ENCODE measurements at regions not wholly inside any gene's neighbourhood (a gene's known extent, or its start where the extent isn't known, plus 50 kb on each side); places are given as distances from the start of the nearest gene placed in this dataset.

DNA sequence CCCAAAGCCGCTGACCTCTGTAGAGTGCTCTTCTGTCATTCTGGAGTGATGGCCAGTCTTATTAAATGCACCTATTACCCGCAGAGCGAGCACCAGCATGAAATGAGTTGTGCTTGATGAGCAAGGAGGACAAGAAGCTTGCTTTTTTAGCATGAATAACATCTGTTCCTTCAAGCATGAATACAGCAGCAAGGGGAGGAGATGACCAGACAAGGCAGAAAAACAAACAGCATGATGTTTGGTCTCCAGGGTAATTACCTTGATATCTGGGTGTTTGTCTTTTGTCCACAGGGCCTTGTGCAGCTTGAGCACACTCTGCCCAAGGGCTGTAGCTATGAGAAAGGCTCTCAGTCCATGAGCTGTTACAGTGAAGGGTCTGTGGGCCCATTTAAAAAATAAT is 324.8 kb upstream of the DDX53 start (continued):
- TF ChIP-seq, protein P1, sequence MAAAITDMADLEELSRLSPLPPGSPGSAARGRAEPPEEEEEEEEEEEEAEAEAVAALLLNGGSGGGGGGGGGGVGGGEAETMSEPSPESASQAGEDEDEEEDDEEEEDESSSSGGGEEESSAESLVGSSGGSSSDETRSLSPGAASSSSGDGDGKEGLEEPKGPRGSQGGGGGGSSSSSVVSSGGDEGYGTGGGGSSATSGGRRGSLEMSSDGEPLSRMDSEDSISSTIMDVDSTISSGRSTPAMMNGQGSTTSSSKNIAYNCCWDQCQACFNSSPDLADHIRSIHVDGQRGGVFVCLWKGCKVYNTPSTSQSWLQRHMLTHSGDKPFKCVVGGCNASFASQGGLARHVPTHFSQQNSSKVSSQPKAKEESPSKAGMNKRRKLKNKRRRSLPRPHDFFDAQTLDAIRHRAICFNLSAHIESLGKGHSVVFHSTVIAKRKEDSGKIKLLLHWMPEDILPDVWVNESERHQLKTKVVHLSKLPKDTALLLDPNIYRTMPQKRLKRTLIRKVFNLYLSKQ (tag by site-specific recombination; IDR thresholded peaks at IDR 0.05; ENCODE audit: borderline replicate concordance), result no peak
- TF ChIP-seq ZBTB48 (tag by site-specific recombination; IDR thresholded peaks at IDR 0.05) (no peak), ZNF114 (tag by site-specific recombination; IDR thresholded peaks at IDR 0.05) (no peak), ZNF16 (tag by site-specific recombination; IDR thresholded peaks at IDR 0.05; ENCODE audit: low read depth) (no peak), ZNF423 (tag by site-specific recombination; IDR thresholded peaks at IDR 0.05) (no peak)
- TF ChIP-seq, protein P2, sequence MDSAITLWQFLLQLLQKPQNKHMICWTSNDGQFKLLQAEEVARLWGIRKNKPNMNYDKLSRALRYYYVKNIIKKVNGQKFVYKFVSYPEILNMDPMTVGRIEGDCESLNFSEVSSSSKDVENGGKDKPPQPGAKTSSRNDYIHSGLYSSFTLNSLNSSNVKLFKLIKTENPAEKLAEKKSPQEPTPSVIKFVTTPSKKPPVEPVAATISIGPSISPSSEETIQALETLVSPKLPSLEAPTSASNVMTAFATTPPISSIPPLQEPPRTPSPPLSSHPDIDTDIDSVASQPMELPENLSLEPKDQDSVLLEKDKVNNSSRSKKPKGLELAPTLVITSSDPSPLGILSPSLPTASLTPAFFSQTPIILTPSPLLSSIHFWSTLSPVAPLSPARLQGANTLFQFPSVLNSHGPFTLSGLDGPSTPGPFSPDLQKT (IDR thresholded peaks at IDR 0.05; ENCODE audit: borderline replicate concordance, low read depth, low read length), result no peak

DNA sequence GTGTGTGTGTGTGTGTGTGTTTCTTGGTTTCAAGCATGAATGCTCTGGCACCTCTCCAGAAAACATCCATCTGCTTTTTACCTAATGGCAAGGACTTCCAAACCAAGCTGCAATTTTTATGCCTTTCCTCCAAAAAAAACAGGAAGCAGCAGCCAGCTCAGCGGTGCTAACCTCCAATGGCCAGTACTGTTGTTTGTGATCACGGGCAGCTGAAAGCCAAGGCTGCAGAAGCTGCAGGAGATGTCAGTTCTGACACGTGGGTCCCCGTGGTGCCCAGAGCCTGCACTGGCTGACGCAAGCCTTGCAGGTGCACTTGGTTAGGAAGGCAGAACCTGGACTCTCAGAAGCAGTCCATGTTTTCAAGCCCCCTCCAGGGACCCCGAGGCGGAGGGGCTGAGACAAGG is 313.6 kb upstream of the DDX53 start:
- H3K27ac ChIP-seq (ENCODE audit: extremely low read depth, low read depth, low read length), result no peak overlapping the region
- TF ChIP-seq SALL2 (tag by site-specific recombination; IDR thresholded peaks at IDR 0.05; ENCODE audit: borderline replicate concordance), result no peak
- TF ChIP-seq MYNN (tag by site-specific recombination; IDR thresholded peaks at IDR 0.05; ENCODE audit: borderline replicate concordance), result no peak
- TF ChIP-seq KLF9 (tag by site-specific recombination; IDR thresholded peaks at IDR 0.05; ENCODE audit: low read depth), result no peak
- TF ChIP-seq EGR2 (tag by site-specific recombination; IDR thresholded peaks at IDR 0.05; ENCODE audit: low read depth), result no peak
- no peak for TF ChIP-seq ZNF423 (tag by site-specific recombination; IDR thresholded peaks at IDR 0.05)
- no peak for TF ChIP-seq ZNF274 (IDR thresholded peaks at IDR 0.05; ENCODE audit: low read length)
- TF ChIP-seq ZNF274 (tag by site-specific recombination; IDR thresholded peaks at IDR 0.05; ENCODE audit: borderline replicate concordance), result no peak
- TF ChIP-seq FEZF1 (tag by site-specific recombination; IDR thresholded peaks at IDR 0.05), result no peak
- no peak for TF ChIP-seq ZNF2 (tag by site-specific recombination; IDR thresholded peaks at IDR 0.05)
- TF ChIP-seq, protein P3, sequence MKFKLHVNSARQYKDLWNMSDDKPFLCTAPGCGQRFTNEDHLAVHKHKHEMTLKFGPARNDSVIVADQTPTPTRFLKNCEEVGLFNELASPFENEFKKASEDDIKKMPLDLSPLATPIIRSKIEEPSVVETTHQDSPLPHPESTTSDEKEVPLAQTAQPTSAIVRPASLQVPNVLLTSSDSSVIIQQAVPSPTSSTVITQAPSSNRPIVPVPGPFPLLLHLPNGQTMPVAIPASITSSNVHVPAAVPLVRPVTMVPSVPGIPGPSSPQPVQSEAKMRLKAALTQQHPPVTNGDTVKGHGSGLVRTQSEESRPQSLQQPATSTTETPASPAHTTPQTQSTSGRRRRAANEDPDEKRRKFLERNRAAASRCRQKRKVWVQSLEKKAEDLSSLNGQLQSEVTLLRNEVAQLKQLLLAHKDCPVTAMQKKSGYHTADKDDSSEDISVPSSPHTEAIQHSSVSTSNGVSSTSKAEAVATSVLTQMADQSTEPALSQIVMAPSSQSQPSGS (tag by site-specific recombination; IDR thresholded peaks at IDR 0.05; ENCODE audit: low read depth), result no peak
- TF ChIP-seq SP2 (tag by site-specific recombination; IDR thresholded peaks at IDR 0.05), result no peak
- no peak for TF ChIP-seq ZNF555 (tag by site-specific recombination; conservative IDR thresholded peaks at IDR 0.05)
- TF ChIP-seq ZNF23 (tag by site-specific recombination; IDR thresholded peaks at IDR 0.05; ENCODE audit: borderline replicate concordance), result no peak
- TF ChIP-seq, protein P4, sequence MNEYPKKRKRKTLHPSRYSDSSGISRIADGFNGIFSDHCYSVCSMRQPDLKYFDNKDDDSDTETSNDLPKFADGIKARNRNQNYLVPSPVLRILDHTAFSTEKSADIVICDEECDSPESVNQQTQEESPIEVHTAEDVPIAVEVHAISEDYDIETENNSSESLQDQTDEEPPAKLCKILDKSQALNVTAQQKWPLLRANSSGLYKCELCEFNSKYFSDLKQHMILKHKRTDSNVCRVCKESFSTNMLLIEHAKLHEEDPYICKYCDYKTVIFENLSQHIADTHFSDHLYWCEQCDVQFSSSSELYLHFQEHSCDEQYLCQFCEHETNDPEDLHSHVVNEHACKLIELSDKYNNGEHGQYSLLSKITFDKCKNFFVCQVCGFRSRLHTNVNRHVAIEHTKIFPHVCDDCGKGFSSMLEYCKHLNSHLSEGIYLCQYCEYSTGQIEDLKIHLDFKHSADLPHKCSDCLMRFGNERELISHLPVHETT (tag by site-specific recombination; IDR thresholded peaks at IDR 0.05), result no peak
- TF ChIP-seq GLIS1 (tag by site-specific recombination; IDR thresholded peaks at IDR 0.05), result no peak
- TF ChIP-seq, protein P5, sequence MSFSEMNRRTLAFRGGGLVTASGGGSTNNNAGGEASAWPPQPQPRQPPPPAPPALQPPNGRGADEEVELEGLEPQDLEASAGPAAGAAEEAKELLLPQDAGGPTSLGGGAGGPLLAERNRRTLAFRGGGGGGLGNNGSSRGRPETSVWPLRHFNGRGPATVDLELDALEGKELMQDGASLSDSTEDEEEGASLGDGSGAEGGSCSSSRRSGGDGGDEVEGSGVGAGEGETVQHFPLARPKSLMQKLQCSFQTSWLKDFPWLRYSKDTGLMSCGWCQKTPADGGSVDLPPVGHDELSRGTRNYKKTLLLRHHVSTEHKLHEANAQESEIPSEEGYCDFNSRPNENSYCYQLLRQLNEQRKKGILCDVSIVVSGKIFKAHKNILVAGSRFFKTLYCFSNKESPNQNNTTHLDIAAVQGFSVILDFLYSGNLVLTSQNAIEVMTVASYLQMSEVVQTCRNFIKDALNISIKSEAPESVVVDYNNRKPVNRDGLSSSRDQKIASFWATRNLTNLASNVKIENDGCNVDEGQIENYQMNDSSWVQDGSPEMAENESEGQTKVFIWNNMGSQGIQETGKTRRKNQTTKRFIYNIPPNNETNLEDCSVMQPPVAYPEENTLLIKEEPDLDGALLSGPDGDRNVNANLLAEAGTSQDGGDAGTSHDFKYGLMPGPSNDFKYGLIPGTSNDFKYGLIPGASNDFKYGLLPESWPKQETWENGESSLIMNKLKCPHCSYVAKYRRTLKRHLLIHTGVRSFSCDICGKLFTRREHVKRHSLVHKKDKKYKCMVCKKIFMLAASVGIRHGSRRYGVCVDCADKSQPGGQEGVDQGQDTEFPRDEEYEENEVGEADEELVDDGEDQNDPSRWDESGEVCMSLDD (tag by site-specific recombination; IDR thresholded peaks at IDR 0.05), result no peak
- TF ChIP-seq GLI4 (tag by site-specific recombination; IDR thresholded peaks at IDR 0.05), result no peak
- TF ChIP-seq ZNF155 (tag by site-specific recombination; IDR thresholded peaks at IDR 0.05), result no peak
- TF ChIP-seq, protein P6, sequence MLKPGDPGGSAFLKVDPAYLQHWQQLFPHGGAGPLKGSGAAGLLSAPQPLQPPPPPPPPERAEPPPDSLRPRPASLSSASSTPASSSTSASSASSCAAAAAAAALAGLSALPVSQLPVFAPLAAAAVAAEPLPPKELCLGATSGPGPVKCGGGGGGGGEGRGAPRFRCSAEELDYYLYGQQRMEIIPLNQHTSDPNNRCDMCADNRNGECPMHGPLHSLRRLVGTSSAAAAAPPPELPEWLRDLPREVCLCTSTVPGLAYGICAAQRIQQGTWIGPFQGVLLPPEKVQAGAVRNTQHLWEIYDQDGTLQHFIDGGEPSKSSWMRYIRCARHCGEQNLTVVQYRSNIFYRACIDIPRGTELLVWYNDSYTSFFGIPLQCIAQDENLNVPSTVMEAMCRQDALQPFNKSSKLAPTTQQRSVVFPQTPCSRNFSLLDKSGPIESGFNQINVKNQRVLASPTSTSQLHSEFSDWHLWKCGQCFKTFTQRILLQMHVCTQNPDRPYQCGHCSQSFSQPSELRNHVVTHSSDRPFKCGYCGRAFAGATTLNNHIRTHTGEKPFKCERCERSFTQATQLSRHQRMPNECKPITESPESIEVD (tag by site-specific recombination; IDR thresholded peaks at IDR 0.05), result no peak
- CTCF ChIA-PET, result interaction anchor here (1.2 kb wide), 1 partner anchor 62 kb away, joined by 3 read pairs; no protein-coding TSS in a partner anchor

More for the DNA sequence above, 313.6 kb upstream of the DDX53 start:
- POLR2A ChIA-PET, result no interaction called here
- H3K4me1 ChIP-seq (ENCODE audit: control insufficient read depth, insufficient read depth, low read length), result no peaks in the 10 kb centered on the region
- H3K9me3 ChIP-seq (ENCODE audit: control insufficient read depth, insufficient read depth, low read depth, low read length), result no peaks in the 10 kb centered on the region
- no peaks in the 10 kb centered on the region for H3K36me3 ChIP-seq (ENCODE audit: control insufficient read depth in 2 of 2, insufficient read depth in 1 of 2, low read length in 2 of 2)
- no peak overlapping the region for H3K4me3 ChIP-seq (ENCODE audit: low read depth, low read length)

All from HEK293 (cell line).